ENCODE measurements at regions not wholly inside any gene's neighbourhood (a gene's known extent, or its start where the extent isn't known, plus 50 kb on each side); places are given as distances from the start of the nearest gene placed in this dataset.

DNA sequence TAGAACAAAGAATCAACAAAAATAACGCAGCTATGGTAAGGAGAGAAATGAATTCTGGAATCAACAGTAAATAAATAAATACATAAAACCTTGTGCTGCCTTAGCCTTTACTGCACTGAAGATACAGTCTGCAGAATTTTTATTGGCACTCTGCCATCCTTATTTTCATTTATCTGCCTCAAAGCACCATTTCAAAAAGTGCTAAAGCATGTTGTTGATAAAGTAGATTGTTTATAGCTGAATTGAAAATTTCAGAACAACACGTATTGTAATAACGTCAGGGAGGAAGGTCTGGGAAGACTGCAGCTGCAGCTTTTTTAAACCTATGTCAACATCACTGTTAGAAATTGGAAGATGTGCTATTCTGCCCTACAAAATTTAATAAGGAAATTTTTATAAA lies 787.2 kb downstream of the PLCL1 start:
- DNase-seq (no peak), ATAC-seq (no peak)
- 54 to 64% methylated on average over 3 of the region's 3 CpGs for WGBS, 2 donors
- no peak overlapping the region for H3K4me3 ChIP-seq
- intact Hi-C loops (cut with DNase I), result no loop called here
- H3K9me3 ChIP-seq, result no peaks in the 10 kb centered on the region
- peaks cover 0 to 3% (median 0%) of the 10 kb centered on the region in 7 donors for H3K27me3 ChIP-seq
- no peak overlapping the region for H3K27ac ChIP-seq
- TF ChIP-seq, protein P1, sequence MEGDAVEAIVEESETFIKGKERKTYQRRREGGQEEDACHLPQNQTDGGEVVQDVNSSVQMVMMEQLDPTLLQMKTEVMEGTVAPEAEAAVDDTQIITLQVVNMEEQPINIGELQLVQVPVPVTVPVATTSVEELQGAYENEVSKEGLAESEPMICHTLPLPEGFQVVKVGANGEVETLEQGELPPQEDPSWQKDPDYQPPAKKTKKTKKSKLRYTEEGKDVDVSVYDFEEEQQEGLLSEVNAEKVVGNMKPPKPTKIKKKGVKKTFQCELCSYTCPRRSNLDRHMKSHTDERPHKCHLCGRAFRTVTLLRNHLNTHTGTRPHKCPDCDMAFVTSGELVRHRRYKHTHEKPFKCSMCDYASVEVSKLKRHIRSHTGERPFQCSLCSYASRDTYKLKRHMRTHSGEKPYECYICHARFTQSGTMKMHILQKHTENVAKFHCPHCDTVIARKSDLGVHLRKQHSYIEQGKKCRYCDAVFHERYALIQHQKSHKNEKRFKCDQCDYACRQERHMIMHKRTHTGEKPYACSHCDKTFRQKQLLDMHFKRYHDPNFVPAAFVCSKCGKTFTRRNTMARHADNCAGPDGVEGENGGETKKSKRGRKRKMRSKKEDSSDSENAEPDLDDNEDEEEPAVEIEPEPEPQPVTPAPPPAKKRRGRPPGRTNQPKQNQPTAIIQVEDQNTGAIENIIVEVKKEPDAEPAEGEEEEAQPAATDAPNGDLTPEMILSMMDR (IDR thresholded peaks at IDR 0.05), result no peak
- no peaks in the 10 kb centered on the region for H3K4me1 ChIP-seq
- no peaks in the 10 kb centered on the region for H3K36me3 ChIP-seq

DNA sequence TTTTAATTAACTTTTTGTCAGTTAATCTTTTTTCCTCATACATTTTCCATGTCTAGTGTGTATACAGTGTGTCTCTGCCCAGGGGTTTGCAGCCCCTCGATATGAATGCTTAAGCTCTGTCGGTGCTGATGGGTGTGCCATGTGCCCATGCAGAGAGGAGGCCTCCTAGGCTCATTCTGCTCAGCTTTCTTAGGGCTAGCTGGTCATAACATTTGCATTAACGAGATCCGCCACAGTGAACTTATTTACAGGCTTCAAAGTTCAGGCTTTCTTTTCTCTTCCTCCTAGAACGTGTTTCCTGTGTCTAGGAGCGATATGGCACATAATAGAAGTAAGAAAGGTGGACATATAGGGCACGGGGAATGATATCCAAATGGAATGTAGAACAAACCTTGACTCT lies 783.3 kb downstream of the PLCL1 start:
- no peak for ATAC-seq
- H3K27me3 ChIP-seq, result no peaks in the 10 kb centered on the region
- H3K4me1 ChIP-seq, result no peaks in the 10 kb centered on the region
- no peak overlapping the region for H3K27ac ChIP-seq
- no peaks in the 10 kb centered on the region for H3K9me3 ChIP-seq
- no peaks in the 10 kb centered on the region for H3K36me3 ChIP-seq
- no peak for DNase-seq
- 71 to 75% methylated on average over 7 of the region's 7 CpGs for WGBS, 2 donors
- no peak overlapping the region for H3K4me3 ChIP-seq
- TF ChIP-seq, protein P1 (IDR thresholded peaks at IDR 0.05), result no peak
- intact Hi-C loops (cut with DNase I), result no loop called here

DNA sequence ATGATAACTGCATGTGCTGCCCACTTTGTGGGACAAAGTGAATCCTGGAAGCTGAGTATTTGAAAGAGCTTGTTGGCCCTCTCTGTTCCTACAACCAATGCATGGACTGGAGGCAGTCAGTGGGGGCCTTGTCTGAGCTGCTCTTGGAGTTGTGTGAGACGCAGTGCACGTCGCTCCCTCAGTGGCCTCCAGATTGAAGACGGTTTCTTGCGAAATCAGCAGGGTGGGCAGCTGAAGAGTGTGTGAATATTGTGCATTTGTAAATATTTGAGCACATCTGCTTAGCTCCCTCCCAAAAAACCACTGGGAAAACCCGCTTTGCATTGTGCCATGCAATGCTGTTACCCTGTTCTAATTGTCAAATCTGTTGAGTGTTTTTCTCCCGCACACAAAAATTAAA lies 782.8 kb downstream of the PLCL1 start:
- Histone ChIP-seq H3K9me3 (no peaks in the 10 kb centered on the region), H3K36me3 (no peaks in the 10 kb centered on the region), H3K4me1 (no peaks in the 10 kb centered on the region), H3K27me3 (no peaks in the 10 kb centered on the region), H3K27ac (no peak overlapping the region), H3K4me3 (no peak overlapping the region)
- intact Hi-C loops (cut with DNase I), result no loop called here
- TF ChIP-seq, protein P1 (IDR thresholded peaks at IDR 0.05), result no peak
- 84 to 86% methylated on average over 7 of the region's 7 CpGs for WGBS, 2 donors
- no peak for ATAC-seq
- no peak for DNase-seq

DNA sequence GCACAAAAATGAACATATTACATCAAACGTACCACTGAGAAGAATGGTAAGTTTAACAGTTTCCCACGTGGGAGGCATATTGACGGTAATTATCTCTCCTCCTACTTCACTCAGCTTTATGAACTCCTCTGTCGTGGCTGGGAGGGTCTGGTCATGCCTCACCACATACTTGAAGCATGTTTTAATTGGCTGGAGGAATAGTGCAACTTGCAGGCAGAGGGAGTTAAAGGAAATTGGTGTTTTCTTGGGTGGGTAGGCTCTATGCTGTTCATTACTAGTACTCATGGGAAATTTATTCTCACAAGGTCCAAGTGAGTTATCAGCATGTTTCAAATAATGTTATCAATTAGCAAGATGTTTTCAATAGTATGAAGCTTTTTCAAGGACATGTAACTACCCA lies 767.0 kb downstream of the PLCL1 start:
- H3K9me3 ChIP-seq, result peaks cover 0 to 10% (median 0%) of the 10 kb centered on the region in 11 donors
- DNase-seq, result no peak
- H3K27ac ChIP-seq, result no peak overlapping the region
- H3K4me3 ChIP-seq, result no peak overlapping the region
- TF ChIP-seq, protein P1 (IDR thresholded peaks at IDR 0.05), result no peak
- ATAC-seq, result no peak
- intact Hi-C loops (cut with DNase I), result no loop called here
- H3K36me3 ChIP-seq, result no peaks in the 10 kb centered on the region
- no peaks in the 10 kb centered on the region for H3K27me3 ChIP-seq
- 21 to 23% methylated on average over 4 of the region's 4 CpGs for WGBS, 2 donors
- H3K4me1 ChIP-seq, result no peaks in the 10 kb centered on the region

DNA sequence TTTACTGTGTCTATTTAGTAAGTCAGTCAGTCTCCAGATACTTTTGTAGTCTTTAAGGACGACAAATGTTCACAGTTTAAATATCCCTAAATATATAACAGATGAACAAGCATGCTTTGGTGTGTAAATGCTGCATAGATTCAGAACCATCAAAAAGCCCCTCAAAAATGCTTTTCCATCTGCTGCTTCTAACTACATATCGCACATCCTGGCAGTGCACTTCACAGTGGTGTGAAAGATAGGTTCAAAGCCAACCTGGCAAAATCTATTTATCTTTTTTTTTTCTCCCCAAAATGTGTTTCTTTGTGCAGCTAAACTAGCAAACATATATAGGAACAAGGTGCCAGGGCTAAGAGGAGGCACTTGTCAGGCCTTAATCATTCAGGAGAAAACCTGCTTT lies 753.8 kb downstream of the PLCL1 start:
- ATAC-seq (no peak), DNase-seq (no peak)
- H3K27me3 ChIP-seq, result no peaks in the 10 kb centered on the region
- H3K4me3 ChIP-seq, result no peak overlapping the region
- TF ChIP-seq, protein P1 (IDR thresholded peaks at IDR 0.05), result no peak
- intact Hi-C loops (cut with DNase I), result no loop called here
- no peak overlapping the region for H3K27ac ChIP-seq
- H3K9me3 ChIP-seq, result peaks cover 0 to 42% (median 28%) of the 10 kb centered on the region in 11 donors
- no peaks in the 10 kb centered on the region for H3K4me1 ChIP-seq
- no peaks in the 10 kb centered on the region for H3K36me3 ChIP-seq
- 67 to 78% methylated on average over 2 of the region's 2 CpGs for WGBS, 2 donors
